ENCODE measurements at regions not wholly inside any gene's neighbourhood (a gene's known extent, or its start where the extent isn't known, plus 50 kb on each side); places are given as distances from the start of the nearest gene placed in this dataset.

GRCh38 chr15:69845159-69845558, 252.6 kb downstream of the TLE3 start:
- Histone ChIP-seq H3K27me3 (ENCODE audit: control insufficient read depth, insufficient read depth, low read length) (0 out of 2 replicates have a peak, but pooled peaks cover 3% of the 10 kb centered on the region), H3K4me3 (ENCODE audit: low read depth in 2 of 2, low read length in 2 of 2) (no peak overlapping the region), H3K27ac (ENCODE audit: low read length) (no peak overlapping the region), H3K36me3 (ENCODE audit: control insufficient read depth, insufficient read depth, low read length) (no peaks in the 10 kb centered on the region), H3K9me3 (ENCODE audit: control insufficient read depth, insufficient read depth, low read depth, low read length) (no peaks in the 10 kb centered on the region), H3K4me1 (ENCODE audit: control insufficient read depth, insufficient read depth, low read length) (no peaks in the 10 kb centered on the region)
- in situ Hi-C loops (cut with HindIII; ENCODE audit: low pct_unique_long_range_greater_than_20kb, low sequenced_read_pairs) = no loop called here
- CTCF ChIA-PET = no interaction called here
- ATAC-seq (no peak), DNase-seq (ENCODE audit: low read depth, low spot score) (no peak)
- no TSS peak for BruUV-seq (replicated peaks)
- POLR2A ChIA-PET = no interaction called here
- intact Hi-C loops (cut with micrococcal nuclease; ENCODE audit: unreplicated experiment) = no loop called here
- TF ChIP-seq, protein P1, sequence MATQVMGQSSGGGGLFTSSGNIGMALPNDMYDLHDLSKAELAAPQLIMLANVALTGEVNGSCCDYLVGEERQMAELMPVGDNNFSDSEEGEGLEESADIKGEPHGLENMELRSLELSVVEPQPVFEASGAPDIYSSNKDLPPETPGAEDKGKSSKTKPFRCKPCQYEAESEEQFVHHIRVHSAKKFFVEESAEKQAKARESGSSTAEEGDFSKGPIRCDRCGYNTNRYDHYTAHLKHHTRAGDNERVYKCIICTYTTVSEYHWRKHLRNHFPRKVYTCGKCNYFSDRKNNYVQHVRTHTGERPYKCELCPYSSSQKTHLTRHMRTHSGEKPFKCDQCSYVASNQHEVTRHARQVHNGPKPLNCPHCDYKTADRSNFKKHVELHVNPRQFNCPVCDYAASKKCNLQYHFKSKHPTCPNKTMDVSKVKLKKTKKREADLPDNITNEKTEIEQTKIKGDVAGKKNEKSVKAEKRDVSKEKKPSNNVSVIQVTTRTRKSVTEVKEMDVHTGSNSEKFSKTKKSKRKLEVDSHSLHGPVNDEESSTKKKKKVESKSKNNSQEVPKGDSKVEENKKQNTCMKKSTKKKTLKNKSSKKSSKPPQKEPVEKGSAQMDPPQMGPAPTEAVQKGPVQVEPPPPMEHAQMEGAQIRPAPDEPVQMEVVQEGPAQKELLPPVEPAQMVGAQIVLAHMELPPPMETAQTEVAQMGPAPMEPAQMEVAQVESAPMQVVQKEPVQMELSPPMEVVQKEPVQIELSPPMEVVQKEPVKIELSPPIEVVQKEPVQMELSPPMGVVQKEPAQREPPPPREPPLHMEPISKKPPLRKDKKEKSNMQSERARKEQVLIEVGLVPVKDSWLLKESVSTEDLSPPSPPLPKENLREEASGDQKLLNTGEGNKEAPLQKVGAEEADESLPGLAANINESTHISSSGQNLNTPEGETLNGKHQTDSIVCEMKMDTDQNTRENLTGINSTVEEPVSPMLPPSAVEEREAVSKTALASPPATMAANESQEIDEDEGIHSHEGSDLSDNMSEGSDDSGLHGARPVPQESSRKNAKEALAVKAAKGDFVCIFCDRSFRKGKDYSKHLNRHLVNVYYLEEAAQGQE (IDR thresholded peaks at IDR 0.05; ENCODE audit: insufficient read depth in 1 of 2, low read depth in 2 of 2, low read length in 1 of 2) = no peak
- TF ChIP-seq SIN3A (IDR thresholded peaks at IDR 0.05; ENCODE audit: borderline replicate concordance, insufficient read depth, low read depth, low read length) (no peak), POLR2AphosphoS5 (IDR thresholded peaks at IDR 0.05; ENCODE audit: low read depth, low read length) (no peak), TCF7L2 (IDR thresholded peaks at IDR 0.05; ENCODE audit: low read depth, low read length) (no peak)
- TF ChIP-seq, protein P2, sequence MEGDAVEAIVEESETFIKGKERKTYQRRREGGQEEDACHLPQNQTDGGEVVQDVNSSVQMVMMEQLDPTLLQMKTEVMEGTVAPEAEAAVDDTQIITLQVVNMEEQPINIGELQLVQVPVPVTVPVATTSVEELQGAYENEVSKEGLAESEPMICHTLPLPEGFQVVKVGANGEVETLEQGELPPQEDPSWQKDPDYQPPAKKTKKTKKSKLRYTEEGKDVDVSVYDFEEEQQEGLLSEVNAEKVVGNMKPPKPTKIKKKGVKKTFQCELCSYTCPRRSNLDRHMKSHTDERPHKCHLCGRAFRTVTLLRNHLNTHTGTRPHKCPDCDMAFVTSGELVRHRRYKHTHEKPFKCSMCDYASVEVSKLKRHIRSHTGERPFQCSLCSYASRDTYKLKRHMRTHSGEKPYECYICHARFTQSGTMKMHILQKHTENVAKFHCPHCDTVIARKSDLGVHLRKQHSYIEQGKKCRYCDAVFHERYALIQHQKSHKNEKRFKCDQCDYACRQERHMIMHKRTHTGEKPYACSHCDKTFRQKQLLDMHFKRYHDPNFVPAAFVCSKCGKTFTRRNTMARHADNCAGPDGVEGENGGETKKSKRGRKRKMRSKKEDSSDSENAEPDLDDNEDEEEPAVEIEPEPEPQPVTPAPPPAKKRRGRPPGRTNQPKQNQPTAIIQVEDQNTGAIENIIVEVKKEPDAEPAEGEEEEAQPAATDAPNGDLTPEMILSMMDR (IDR thresholded peaks at IDR 0.05) = no peak

- ChIA-PET POLR2A (no interaction called here), CTCF (no interaction called here)
- ATAC-seq (no peak), DNase-seq (ENCODE audit: low read depth, low spot score) (no peak)
- no peaks in the 10 kb centered on the region for H3K36me3 ChIP-seq (ENCODE audit: control insufficient read depth, insufficient read depth, low read length)
- H3K27ac ChIP-seq (ENCODE audit: low read length) = no peak overlapping the region
- intact Hi-C loops (cut with micrococcal nuclease; ENCODE audit: unreplicated experiment) (no loop called here), in situ Hi-C loops (cut with HindIII; ENCODE audit: low pct_unique_long_range_greater_than_20kb, low sequenced_read_pairs) (no loop called here)
- no peaks in the 10 kb centered on the region for H3K9me3 ChIP-seq (ENCODE audit: control insufficient read depth, insufficient read depth, low read depth, low read length)
- no TSS peak for BruUV-seq (replicated peaks)
- TF ChIP-seq, protein P1 (IDR thresholded peaks at IDR 0.05; ENCODE audit: insufficient read depth in 1 of 2, low read depth in 2 of 2, low read length in 1 of 2) = no peak
- TF ChIP-seq, protein P2 (IDR thresholded peaks at IDR 0.05) = no peak
- TF ChIP-seq TCF7L2 (IDR thresholded peaks at IDR 0.05; ENCODE audit: low read depth, low read length) (no peak), SIN3A (IDR thresholded peaks at IDR 0.05; ENCODE audit: borderline replicate concordance, insufficient read depth, low read depth, low read length) (no peak), POLR2AphosphoS5 (IDR thresholded peaks at IDR 0.05; ENCODE audit: low read depth, low read length) (no peak)
- no peak overlapping the region for H3K4me3 ChIP-seq (ENCODE audit: low read depth in 2 of 2, low read length in 2 of 2)
- H3K27me3 ChIP-seq (ENCODE audit: control insufficient read depth, insufficient read depth, low read length) = 0 out of 2 replicates have a peak, but pooled peaks cover 3% of the 10 kb centered on the region
- H3K4me1 ChIP-seq (ENCODE audit: control insufficient read depth, insufficient read depth, low read length) = no peaks in the 10 kb centered on the region
These were observed 250.1 kb downstream of the TLE3 start for GRCh38 chr15:69847625-69848024.
